ENCODE measurements at regions not wholly inside any gene's neighbourhood (a gene's known extent, or its start where the extent isn't known, plus 50 kb on each side); places are given as distances from the start of the nearest gene placed in this dataset.

GRCh38 chr12:75655315-75655806 is 144.0 kb upstream of the KRR1 start:
- no peak overlapping the region for H3K9ac ChIP-seq (ENCODE audit: low read length)

DNA sequence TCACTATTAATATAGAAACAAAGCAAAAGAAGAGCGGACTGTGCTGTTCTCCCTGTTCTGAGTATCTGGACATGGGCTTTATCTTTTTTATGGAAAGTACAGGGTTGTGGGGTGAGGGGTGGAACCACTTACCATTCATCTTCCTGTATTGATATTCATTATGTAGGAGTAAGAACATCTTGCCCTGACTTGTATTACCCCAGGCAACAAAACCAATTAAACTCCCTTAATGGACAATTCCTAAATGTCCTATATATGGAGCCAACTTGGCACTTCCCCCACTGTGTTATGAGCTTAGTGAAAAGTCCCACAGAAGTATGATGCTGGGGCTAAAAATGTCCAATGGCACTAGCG is 139.9 kb upstream of the KRR1 start:
- peaks cover 14% of the 10 kb centered on the region for H3K4me1 ChIP-seq (ENCODE audit: low read length)
- H3K4me3 ChIP-seq (ENCODE audit: low read length): no peak overlapping the region
- H3K4me2 ChIP-seq (ENCODE audit: low read length): no peak overlapping the region
- no peaks in the 10 kb centered on the region for H4K20me1 ChIP-seq (ENCODE audit: insufficient read depth, low read length)
- H3K36me3 ChIP-seq (replicated peaks; ENCODE audit: low read depth, low read length): no peaks in the 10 kb centered on the region
- H3K9me3 ChIP-seq (ENCODE audit: insufficient read depth, low read length): no peaks in the 10 kb centered on the region
- 0 out of 2 replicates have a peak, but pooled peaks cover 13% of the 10 kb centered on the region for H3K27me3 ChIP-seq (ENCODE audit: low read depth, low read length)
- H2AFZ ChIP-seq (ENCODE audit: low read depth, low read length): no peak overlapping the region
- no peak overlapping the region for H3K27ac ChIP-seq (ENCODE audit: low read length)
- TF ChIP-seq EZH2phosphoT487 (IDR thresholded peaks at IDR 0.05; ENCODE audit: low read depth): no peak
- TF ChIP-seq, protein P1, sequence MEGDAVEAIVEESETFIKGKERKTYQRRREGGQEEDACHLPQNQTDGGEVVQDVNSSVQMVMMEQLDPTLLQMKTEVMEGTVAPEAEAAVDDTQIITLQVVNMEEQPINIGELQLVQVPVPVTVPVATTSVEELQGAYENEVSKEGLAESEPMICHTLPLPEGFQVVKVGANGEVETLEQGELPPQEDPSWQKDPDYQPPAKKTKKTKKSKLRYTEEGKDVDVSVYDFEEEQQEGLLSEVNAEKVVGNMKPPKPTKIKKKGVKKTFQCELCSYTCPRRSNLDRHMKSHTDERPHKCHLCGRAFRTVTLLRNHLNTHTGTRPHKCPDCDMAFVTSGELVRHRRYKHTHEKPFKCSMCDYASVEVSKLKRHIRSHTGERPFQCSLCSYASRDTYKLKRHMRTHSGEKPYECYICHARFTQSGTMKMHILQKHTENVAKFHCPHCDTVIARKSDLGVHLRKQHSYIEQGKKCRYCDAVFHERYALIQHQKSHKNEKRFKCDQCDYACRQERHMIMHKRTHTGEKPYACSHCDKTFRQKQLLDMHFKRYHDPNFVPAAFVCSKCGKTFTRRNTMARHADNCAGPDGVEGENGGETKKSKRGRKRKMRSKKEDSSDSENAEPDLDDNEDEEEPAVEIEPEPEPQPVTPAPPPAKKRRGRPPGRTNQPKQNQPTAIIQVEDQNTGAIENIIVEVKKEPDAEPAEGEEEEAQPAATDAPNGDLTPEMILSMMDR (IDR thresholded peaks at IDR 0.05; ENCODE audit: low read depth, low read length): no peak
- H3K9ac ChIP-seq (ENCODE audit: low read length): no peak overlapping the region
- H3K79me2 ChIP-seq (ENCODE audit: low read length): no peaks in the 10 kb centered on the region

More at GRCh38 chr12:75655315-75655806, 144.0 kb upstream of the KRR1 start:
- Histone ChIP-seq H3K36me3 (replicated peaks; ENCODE audit: low read depth, low read length) (no peaks in the 10 kb centered on the region), H3K27ac (ENCODE audit: low read length) (peak overlapping the region; percentile 16; the same call in 1 of the 2 replicates), H3K4me3 (ENCODE audit: low read length) (no peak overlapping the region), H3K4me2 (ENCODE audit: low read length) (peak overlapping the region; percentile 16), H3K79me2 (ENCODE audit: low read length) (no peaks in the 10 kb centered on the region), H3K27me3 (ENCODE audit: low read depth, low read length) (peaks cover 15% of the 10 kb centered on the region; the same call in 1 of the 2 replicates), H4K20me1 (ENCODE audit: insufficient read depth, low read length) (no peaks in the 10 kb centered on the region), H3K4me1 (ENCODE audit: low read length) (peaks cover 14% of the 10 kb centered on the region), H2AFZ (ENCODE audit: low read depth, low read length) (no peak overlapping the region), H3K9me3 (ENCODE audit: insufficient read depth, low read length) (no peaks in the 10 kb centered on the region)
- TF ChIP-seq, protein P1 (IDR thresholded peaks at IDR 0.05; ENCODE audit: low read depth, low read length): no peak
- TF ChIP-seq EZH2phosphoT487 (IDR thresholded peaks at IDR 0.05; ENCODE audit: low read depth): no peak

DNA sequence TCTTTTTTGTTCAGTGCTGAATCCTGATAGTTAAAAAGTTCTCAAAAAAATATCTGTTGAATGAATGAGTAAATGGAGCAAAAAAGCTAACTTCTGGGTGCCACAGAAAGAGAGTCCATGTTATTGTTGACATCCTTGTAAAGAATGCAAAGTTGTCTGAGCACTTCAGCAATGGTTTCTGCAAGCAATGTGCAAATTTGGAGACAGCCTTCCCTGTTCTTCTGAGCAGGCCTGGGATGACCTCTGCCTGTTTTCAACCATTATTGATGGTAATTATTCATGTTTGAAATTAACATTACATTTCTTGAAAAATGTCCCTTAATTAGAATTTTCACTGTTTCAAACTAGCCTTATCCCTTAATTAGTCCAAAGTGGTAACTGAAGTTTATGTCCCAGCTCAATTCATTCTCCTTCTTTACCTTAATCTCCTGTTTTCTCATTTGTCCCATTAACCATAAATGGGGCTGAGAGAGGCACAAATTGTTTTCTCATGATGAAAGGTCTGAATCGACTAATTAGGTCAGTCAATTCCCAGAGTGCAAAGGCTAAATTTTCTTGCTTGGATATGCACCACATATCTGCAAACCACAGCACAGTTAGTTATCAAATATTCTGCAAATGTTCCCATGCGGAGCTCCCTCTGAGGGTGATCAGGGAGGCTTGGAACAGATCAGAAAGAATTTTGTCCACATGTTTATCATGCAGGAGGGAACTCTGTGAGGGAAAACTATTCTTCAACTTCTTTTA is 139.4 kb upstream of the KRR1 start:
- Histone ChIP-seq H3K4me1 (ENCODE audit: low read length) (peaks cover 12% of the 10 kb centered on the region), H3K79me2 (ENCODE audit: low read length) (no peaks in the 10 kb centered on the region), H3K4me3 (ENCODE audit: low read length) (no peak overlapping the region), H2AFZ (ENCODE audit: low read depth, low read length) (no peak overlapping the region), H4K20me1 (ENCODE audit: insufficient read depth, low read length) (no peaks in the 10 kb centered on the region), H3K9ac (ENCODE audit: low read length) (no peak overlapping the region), H3K36me3 (replicated peaks; ENCODE audit: low read depth, low read length) (no peaks in the 10 kb centered on the region), H3K9me3 (ENCODE audit: insufficient read depth, low read length) (no peaks in the 10 kb centered on the region), H3K27me3 (ENCODE audit: low read depth, low read length) (0 out of 2 replicates have a peak, but pooled peaks cover 13% of the 10 kb centered on the region), H3K27ac (ENCODE audit: low read length) (no peak overlapping the region), H3K4me2 (ENCODE audit: low read length) (no peak overlapping the region)
- TF ChIP-seq EZH2phosphoT487 (IDR thresholded peaks at IDR 0.05; ENCODE audit: low read depth): no peak
- TF ChIP-seq, protein P1 (IDR thresholded peaks at IDR 0.05; ENCODE audit: low read depth, low read length): no peak

GRCh38 chr12:75650100-75650499 is 138.7 kb upstream of the KRR1 start:
- Histone ChIP-seq H3K4me3 (ENCODE audit: low read length) (no peak overlapping the region), H4K20me1 (ENCODE audit: insufficient read depth, low read length) (no peaks in the 10 kb centered on the region), H3K79me2 (ENCODE audit: low read length) (no peaks in the 10 kb centered on the region), H3K27me3 (ENCODE audit: low read depth, low read length) (0 out of 2 replicates have a peak, but pooled peaks cover 17% of the 10 kb centered on the region), H3K27ac (ENCODE audit: low read length) (no peak overlapping the region), H3K4me2 (ENCODE audit: low read length) (no peak overlapping the region), H3K9ac (ENCODE audit: low read length) (no peak overlapping the region), H3K4me1 (ENCODE audit: low read length) (peaks cover 8% of the 10 kb centered on the region), H2AFZ (ENCODE audit: low read depth, low read length) (no peak overlapping the region), H3K9me3 (ENCODE audit: insufficient read depth, low read length) (no peaks in the 10 kb centered on the region), H3K36me3 (replicated peaks; ENCODE audit: low read depth, low read length) (no peaks in the 10 kb centered on the region)
- TF ChIP-seq, protein P1 (IDR thresholded peaks at IDR 0.05; ENCODE audit: low read depth, low read length): no peak
- TF ChIP-seq EZH2phosphoT487 (IDR thresholded peaks at IDR 0.05; ENCODE audit: low read depth): no peak
